Left ventricle myocardium inferior (tissue), 1 donor: ENCODE measurements at regions not wholly inside any gene's neighbourhood (a gene's known extent, or its start where the extent isn't known, plus 50 kb on each side); places are given as distances from the start of the nearest gene placed in this dataset.

ENCODE experiments used
- DNase-seq: peaks from one replicate; pipeline ENCODE4 v3.0.0-alpha.2; 2020
- H3K27ac ChIP-seq: fragments of 200-600 bp; replicated peaks from 2 replicates; pipeline ENCODE4 v1.8.0; 2021
- H3K27me3 ChIP-seq: fragments of 200-600 bp; 2 replicates; pipeline ENCODE4 v1.8.0; 2021; ENCODE audit warnings: low read depth
- H3K36me3 ChIP-seq: fragments of 200-600 bp; 2 replicates; pipeline ENCODE4 v1.8.0; 2021
- H3K4me1 ChIP-seq: fragments of 200-600 bp; 2 replicates; pipeline ENCODE4 v1.8.0; 2021
- H3K4me3 ChIP-seq: fragments of 200-600 bp; 2 replicates; pipeline ENCODE4 v1.8.0; 2021; ENCODE audit warnings: mild to moderate bottlenecking, moderate library complexity
- H3K9me3 ChIP-seq: fragments of 200-600 bp; replicated peaks from 2 replicates; pipeline ENCODE4 v1.8.0; 2021
- intact Hi-C: fragments of 100-400 bp; cut with micrococcal nuclease; formaldehyde crosslinking; loops from one replicate; pipeline ENCODE4 v1.11.0; 2022
- TF ChIP-seq, protein P1 (sequence below): fragments of 200-600 bp; IDR thresholded peaks from 2 replicates; pipeline ENCODE4 v1.8.0; 2021; ENCODE audit warnings: antibody characterized with exemption, mild to moderate bottlenecking, borderline replicate concordance
- donor health status: DM: no; HTN: yes; CAD: no; lungs with severe emphysema.

DNA sequence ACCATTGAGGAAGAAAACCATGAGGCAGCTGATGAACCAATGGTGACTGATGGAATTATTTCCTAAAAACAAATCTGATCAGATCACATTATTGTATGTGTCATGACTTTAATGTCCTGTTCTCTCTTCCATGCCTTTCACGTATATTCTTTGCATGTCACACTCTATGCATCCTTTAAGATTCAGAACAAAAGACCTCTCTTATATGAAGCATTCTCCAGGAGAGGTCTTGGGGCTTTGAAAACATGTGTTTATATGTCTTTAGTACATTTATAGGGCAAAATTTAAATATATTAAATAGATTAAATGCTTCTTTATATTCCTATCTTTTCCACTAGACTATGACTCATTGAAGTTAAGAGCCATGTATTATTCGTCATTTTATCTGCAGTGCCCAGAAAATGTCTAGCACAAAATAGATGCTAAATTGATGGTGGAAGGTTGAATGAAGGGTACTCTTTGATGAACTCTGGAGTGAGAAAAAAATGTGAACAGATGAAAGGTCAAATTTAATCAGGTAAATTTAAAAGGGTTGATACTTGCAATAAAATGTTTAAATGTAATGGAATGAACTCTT lies 196.3 kb downstream of the PSAT1 start:
- no peak overlapping the region for H3K4me3 ChIP-seq
- TF ChIP-seq, protein P1, sequence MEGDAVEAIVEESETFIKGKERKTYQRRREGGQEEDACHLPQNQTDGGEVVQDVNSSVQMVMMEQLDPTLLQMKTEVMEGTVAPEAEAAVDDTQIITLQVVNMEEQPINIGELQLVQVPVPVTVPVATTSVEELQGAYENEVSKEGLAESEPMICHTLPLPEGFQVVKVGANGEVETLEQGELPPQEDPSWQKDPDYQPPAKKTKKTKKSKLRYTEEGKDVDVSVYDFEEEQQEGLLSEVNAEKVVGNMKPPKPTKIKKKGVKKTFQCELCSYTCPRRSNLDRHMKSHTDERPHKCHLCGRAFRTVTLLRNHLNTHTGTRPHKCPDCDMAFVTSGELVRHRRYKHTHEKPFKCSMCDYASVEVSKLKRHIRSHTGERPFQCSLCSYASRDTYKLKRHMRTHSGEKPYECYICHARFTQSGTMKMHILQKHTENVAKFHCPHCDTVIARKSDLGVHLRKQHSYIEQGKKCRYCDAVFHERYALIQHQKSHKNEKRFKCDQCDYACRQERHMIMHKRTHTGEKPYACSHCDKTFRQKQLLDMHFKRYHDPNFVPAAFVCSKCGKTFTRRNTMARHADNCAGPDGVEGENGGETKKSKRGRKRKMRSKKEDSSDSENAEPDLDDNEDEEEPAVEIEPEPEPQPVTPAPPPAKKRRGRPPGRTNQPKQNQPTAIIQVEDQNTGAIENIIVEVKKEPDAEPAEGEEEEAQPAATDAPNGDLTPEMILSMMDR = no peak
- H3K9me3 ChIP-seq = peaks cover 9% of the 10 kb centered on the region
- intact Hi-C loops = no loop called here
- no peaks in the 10 kb centered on the region for H3K4me1 ChIP-seq
- no peaks in the 10 kb centered on the region for H3K27me3 ChIP-seq
- H3K27ac ChIP-seq = no peak overlapping the region
- DNase-seq = no peak
- H3K36me3 ChIP-seq = no peaks in the 10 kb centered on the region

DNA sequence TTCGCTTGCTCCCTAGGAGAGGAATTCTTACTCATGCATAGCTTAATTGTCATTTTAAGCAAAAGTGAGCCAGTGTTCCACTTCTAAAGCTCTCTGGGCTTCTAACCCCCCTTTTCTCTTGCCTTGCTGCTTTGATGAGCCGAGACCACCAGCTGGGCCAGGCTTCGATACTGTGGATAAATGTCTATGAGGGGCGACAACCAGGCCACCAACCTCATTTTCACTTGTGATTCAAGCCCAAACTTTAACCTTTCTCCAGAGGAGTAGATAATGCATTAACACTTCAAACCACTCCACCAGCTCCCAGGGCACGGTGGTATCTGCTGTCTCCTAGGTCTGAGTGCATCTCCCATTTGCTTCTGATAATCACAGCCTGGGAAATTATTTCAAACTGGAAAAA lies 205.6 kb downstream of the PSAT1 start:
- Histone ChIP-seq H3K9me3 (no peaks in the 10 kb centered on the region), H3K4me1 (no peaks in the 10 kb centered on the region), H3K4me3 (no peak overlapping the region), H3K36me3 (no peaks in the 10 kb centered on the region), H3K27me3 (no peaks in the 10 kb centered on the region), H3K27ac (no peak overlapping the region)
- TF ChIP-seq, protein P1 = no peak
- no peak for DNase-seq
- intact Hi-C loops = no loop called here

DNA sequence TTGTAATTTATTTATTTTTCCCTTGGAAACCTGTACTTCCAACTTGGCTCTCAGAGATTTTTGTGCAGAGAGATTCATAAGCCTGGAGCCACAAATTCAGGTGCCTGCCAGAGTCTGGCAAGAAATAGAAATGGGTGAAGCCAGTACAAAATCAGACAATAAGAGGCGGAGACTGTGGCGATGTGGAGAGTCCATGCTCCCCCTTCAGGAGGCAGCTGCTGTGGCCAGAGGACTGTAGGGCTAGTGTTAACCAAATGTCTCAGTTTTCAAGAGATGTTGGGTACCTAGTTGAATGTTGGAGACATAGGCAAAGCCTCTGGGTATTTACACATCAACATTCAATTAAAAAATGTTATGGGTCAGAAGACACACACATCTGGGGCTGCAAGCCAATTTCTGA lies 208.6 kb downstream of the PSAT1 start:
- Histone ChIP-seq H3K27me3 (no peaks in the 10 kb centered on the region), H3K9me3 (no peaks in the 10 kb centered on the region), H3K36me3 (no peaks in the 10 kb centered on the region), H3K4me1 (no peaks in the 10 kb centered on the region), H3K27ac (no peak overlapping the region), H3K4me3 (no peak overlapping the region)
- TF ChIP-seq, protein P1 = no peak
- DNase-seq = no peak
- intact Hi-C loops = no loop called here

DNA sequence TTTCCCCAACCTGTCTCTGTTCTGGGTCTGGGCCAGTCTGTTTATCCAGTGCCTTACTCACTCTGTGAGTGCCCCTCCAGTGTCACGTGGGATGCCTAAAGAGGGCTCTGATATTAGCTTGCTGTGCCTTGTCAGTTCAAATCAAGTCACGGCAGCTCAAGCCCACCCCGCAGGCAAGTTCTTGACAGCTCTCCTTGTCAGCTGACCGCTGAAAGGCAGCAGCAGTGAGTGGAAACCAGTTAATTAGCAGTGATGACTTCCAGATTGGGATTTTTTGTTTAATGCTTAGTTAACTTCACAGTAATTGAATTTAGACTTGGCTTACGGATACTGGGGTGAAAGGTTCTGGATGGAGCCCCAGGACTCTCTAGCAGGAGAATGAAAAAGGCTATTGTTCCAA lies 210.1 kb downstream of the PSAT1 start:
- H3K27me3 ChIP-seq = no peaks in the 10 kb centered on the region
- intact Hi-C loops = no loop called here

DNA sequence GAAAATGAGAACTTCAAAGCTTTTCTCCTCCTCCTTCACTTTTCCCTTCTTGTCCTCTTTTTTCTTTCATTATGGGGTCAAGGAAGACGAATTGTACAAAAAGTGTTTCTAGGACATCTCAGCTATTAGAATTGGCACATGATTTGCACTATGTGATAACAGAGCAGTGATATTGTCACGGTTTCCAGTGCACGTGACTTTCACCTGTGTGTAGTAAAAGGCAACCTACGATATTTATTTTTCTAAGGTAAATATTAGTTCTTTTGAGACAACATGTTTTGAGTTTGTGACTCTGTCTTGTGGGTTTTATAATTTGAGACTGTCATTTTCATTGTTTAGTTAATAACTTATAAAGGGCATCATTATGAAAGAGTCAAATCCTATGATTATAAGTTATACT lies 213.1 kb downstream of the PSAT1 start:
- no peaks in the 10 kb centered on the region for H3K36me3 ChIP-seq
- H3K4me3 ChIP-seq = no peak overlapping the region
- H3K27ac ChIP-seq = no peak overlapping the region
- DNase-seq = no peak
- H3K9me3 ChIP-seq = peaks cover 30% of the 10 kb centered on the region
- intact Hi-C loops = no loop called here
- TF ChIP-seq, protein P1 = no peak
- H3K27me3 ChIP-seq = no peaks in the 10 kb centered on the region
- no peaks in the 10 kb centered on the region for H3K4me1 ChIP-seq

More for the DNA sequence above, 210.1 kb downstream of the PSAT1 start:
- Histone ChIP-seq H3K27ac (no peak overlapping the region), H3K36me3 (no peaks in the 10 kb centered on the region), H3K4me3 (no peak overlapping the region), H3K9me3 (peaks cover 11% of the 10 kb centered on the region), H3K4me1 (no peaks in the 10 kb centered on the region)
- TF ChIP-seq, protein P1 = no peak
- DNase-seq = no peak
